ENCODE measurements at regions not wholly inside any gene's neighbourhood (a gene's known extent, or its start where the extent isn't known, plus 50 kb on each side); places are given as distances from the start of the nearest gene placed in this dataset.

DNA sequence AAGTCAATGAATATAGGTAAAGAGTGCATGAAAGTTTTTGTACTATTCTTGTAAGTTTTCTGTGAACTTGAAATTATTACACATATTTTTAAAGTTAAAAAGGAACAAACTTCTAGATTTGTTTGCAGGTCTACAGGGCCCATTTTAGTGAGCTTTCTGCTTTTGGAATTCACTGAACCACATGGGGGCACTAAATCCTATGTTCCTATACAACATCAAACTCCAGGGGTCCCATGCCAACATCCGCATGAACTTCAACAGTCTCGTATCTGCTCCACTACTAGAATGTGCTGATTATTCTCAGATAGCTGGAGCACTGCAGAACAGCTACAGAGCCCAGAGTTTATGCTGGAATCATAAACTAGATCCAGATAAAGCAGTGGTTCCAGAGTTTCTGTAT, 347.9 kb upstream of the SPTLC3 start:
- TF ChIP-seq, protein P1, sequence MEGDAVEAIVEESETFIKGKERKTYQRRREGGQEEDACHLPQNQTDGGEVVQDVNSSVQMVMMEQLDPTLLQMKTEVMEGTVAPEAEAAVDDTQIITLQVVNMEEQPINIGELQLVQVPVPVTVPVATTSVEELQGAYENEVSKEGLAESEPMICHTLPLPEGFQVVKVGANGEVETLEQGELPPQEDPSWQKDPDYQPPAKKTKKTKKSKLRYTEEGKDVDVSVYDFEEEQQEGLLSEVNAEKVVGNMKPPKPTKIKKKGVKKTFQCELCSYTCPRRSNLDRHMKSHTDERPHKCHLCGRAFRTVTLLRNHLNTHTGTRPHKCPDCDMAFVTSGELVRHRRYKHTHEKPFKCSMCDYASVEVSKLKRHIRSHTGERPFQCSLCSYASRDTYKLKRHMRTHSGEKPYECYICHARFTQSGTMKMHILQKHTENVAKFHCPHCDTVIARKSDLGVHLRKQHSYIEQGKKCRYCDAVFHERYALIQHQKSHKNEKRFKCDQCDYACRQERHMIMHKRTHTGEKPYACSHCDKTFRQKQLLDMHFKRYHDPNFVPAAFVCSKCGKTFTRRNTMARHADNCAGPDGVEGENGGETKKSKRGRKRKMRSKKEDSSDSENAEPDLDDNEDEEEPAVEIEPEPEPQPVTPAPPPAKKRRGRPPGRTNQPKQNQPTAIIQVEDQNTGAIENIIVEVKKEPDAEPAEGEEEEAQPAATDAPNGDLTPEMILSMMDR (IDR thresholded peaks at IDR 0.05; ENCODE audit: low read depth, low read length, poor library complexity, severe bottlenecking): no peak
- no peak for TF ChIP-seq EZH2phosphoT487 (IDR thresholded peaks at IDR 0.05; ENCODE audit: borderline replicate concordance, low read length)

Measured in DOHH2 (cell line).